ENCODE measurements at regions not wholly inside any gene's neighbourhood (a gene's known extent, or its start where the extent isn't known, plus 50 kb on each side); places are given as distances from the start of the nearest gene placed in this dataset.

DNA sequence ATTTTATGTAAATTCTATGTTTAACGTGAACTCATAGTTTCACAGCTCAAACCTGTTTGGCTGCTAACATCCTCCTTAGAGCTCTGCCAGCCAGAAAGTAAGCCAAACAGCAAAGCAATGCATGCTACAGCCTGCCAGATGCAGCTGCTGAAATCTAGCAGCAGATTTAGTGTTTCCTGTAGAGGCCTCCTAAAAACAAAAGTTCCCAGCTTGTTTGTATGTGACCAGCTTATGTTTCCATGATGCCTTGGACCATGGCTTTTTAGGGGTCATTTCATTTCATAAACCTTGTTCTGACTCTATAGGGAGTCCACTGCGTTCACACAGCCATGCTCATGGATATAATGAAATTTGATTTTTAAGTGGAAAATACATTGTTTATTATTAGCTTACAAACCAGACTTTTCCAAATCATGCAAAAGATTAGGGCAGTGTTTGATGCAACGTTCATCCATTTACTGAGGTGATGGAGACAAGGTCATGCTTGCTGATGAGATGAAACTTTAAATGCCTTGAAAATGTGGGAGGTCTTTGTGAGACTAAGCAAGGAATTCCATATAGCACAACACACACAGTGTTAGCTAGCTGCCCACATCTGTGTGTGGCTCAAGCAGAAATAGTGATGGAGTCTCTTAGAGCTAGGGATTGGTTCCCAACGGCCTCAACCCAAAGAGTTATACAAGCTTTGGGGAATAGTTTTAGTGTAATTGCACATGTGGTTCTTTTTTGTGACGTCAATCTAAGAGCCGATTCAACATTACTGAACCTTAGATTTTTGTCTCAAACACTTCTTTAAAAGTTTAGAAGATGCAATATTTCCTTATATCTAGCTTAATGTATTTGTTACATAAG is 157.5 kb upstream of the LRIG3 start:
- DNase-seq: no peak

DNA sequence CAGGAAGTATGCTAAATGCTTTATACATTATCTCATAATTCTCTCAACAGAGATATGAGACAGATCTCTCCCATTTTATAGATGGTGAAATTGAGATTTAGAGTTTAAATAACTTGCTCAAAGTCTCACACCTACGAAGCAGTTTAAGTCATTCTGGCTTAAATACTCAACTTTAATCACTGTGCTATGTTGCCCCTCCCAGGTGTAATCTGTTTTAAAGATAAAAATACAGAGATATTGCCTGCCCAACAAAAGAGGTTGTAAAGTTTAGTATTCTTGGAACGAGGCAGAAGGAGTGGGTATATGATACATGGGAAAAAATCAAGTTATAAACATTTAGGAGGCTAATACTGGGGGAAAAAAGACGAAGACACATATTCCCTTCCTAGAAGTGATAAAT is 156.8 kb upstream of the LRIG3 start:
- no peak for DNase-seq

DNA sequence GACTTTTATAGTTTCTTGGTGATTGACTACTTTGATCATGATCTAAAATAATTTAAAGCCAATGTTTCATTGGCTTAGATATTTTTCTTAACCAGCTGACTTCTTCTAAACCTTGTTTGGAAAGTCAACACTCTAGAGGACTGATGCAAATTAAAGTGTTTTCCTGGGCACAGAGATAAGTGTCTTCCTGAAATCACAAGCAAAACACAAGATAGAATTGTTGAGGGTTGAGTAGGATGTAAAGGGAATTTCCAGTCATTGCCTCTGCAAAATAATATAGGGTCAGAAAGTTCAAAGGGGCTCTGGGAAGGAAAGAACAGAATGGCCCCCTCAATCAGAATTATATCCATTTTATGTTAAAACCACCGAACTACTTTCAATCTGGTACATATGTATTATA is 156.3 kb upstream of the LRIG3 start:
- DNase-seq: no peak

DNA sequence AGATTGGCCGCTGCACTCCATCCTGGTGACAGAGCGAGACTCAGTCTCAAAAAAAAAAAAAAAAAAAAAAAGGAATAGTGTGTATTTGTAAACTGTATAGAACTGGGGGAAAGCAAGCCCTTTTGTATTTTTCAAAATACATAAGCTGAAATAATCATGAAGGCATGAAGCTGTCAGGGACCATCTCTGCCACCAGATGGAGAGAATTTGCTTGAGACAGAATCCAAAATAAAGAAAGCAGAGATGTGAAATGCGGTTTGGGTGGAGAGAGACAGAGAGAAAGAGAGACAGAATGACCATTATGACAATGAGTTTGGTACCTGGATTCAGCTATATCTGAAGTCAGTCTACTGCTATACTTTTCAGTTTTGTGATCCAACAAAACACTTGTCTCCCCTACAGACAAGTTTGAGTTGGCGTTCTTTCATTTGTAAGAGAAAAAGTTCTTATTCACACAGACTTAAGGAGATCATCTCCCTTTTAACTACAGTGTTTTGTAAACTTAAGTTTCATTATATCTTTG is 155.7 kb upstream of the LRIG3 start:
- no peak for DNase-seq

DNA sequence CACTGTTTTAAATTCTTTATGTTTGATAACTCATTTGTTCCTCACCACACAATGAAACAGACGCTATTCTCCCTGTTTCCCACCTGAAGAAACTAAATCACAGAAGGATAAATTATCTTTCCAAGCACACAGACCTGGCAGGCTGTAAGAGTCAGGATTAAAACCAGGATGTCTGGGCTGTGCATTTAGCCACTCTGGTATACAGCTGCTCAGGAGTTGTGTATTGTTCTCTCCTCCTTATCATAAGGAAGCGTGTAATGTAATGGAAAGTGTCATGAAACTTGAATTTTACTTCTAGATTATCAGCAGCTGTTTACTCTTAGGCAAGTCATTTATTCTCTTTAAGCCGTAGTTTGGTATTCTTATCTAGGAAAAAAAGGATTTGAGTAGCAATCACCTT is 154.8 kb upstream of the LRIG3 start:
- no peak for DNase-seq

DNA sequence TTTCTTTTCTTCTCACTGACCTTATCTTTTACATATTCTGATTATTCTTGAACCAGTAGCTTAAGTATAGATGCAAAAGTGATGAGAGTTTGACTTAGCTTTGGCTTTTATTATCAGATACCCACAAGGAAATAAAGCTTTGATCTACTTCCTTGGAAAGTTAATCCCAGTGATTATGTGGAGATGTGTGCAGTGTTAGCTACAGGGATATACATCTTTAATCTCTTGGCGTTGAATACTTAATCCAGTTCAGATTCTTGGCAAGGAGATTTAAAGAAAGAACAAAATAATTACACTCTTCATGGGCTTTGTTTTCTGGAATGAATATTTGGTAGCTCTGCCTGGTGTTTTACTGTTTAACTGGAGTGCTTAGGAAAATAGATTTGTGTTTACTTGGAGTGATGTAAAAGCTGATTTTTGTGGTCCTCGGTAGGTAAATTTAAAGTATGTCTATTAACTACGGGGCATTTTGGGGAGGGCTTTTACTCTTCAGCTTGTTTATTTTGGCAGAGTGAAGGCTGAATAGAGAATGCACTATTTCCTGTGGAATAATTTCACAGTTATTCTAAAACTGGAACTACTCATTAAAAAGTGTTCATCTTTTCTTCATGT is 150.1 kb upstream of the LRIG3 start:
- peak; percentile 67 for DNase-seq

DNA sequence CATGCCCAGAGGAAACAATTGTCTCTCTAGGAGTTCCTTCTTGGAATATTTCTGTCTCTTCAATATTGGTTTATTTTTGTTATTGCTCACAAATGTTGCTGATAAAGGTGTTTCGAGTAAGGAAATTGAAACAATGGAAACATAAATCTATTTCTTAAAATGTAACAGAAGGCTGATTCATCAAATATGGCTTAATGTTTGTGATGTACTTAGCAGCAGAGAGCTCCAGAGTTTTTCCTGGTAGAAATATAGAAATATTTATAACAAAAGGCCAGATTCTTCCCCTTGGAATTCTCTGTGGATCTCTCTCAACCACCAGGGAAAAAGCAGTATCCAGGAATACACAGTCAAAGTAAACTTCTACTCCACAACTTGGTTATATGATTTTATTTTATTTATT is 149.2 kb upstream of the LRIG3 start:
- no peak for DNase-seq

DNA sequence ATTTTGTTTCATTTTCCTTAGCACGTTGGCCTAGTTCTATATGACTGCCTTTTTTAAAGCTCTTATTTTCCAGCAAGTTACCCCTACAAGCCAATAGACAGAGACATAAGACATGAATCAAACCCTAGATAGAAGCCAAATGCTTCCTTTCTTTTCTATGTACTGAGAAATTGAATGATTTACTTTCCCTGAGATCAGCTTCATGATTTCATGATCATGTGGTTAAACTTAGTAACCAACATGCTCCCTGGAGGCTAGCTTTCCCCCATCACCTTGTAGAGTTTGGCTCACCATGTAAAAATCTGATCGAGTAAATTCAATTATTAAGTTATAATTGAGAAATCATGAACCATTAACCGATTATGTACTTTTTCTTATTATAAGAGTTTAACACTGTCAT is 148.1 kb upstream of the LRIG3 start:
- no peak for DNase-seq

DNA sequence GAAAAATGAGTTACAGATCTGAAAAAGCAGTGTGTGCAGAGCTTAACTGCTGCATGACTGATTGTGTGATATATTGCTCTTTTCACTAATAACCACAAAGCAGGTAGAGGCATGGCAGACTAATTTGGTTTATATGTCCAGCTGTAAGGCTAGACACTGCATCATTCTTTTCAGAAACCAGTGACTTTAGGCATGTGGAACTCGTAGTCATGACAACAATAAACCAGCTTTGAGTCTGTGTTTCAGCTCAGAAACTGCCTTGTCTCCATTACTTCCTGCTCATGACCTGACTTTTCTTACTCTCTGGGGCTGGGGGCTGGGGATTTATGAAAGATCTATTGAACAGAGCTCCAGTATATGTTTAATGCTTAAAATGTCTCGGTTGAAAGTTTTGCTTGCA is 146.8 kb upstream of the LRIG3 start:
- DNase-seq: no peak

DNA sequence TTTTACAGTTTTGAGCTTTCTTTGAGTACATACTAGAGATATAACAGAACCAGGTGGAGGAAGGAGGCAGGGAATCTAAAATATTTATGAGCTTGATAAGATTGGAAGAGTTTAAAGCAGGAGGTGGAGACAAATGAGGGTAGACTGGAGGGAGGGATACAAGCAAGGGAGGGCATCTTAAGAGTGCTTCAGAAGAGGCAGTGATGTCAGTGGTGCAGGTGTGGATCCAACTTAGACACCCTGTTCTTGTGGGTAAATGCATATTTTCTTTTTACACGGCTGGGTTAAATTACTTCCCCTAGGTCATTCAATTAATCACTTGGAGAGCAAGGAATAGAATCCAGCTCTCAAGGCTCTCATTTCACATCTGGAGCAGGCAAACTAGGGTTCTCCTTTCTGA is 146.1 kb upstream of the LRIG3 start:
- no peak for DNase-seq

DNA sequence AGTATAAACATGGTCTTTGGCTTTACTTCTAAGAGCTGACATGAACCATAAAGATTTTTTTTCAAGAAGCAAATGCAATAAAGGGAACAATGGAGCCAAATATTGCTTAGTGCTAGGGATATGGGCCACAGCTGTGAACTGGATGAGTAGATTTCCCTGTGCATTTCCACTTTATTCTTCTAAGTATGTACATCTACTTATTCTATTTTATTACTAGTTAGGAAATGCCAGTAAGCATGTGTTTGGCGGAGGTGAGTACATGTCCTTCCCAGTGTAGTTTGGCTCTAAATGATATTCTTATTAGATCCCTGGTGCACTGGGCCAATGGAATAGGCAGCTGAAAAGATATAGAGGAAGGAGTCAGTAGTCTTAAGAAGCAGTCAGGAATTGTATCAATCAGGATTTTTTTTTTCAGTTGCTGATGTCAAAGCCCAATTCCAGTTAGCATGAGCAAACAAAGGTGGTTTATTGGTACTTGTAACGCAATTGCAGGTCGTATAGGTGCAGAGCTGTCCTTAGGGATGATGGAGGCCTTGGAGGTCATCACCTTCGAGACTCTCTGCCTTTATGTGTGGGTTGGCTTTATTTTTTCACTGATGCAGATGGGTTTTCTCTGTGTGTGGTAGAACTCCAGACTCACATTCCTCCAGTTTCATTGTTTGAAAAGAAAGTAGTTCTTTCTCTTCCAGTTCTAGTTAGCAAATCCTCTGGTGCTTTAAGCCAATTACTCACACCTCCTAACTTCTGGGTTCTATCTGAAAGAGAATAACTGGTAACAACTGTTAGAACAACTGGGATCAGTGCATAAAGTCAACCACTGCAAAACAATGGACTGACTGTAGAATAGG is 139.0 kb upstream of the LRIG3 start:
- DNase-seq: no peak

DNA sequence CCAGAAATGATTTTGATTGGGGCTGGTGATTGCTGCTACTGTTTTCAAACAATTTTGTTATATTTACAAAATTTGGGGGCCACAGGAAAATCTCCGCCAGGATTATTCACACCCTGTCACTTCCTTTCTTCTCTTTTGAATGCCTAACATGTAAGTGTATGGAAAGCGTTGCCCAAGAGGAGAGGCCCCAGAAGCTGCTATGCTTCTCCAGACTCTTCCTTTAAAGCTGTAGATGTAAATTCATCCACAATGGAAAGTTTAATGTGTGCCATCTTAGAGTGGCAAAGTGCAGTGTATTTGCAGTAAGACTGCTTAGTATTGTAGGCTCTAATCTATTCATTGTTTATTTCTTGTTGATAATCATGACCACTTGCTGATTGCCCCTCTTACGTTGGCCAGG is 136.7 kb upstream of the LRIG3 start:
- no peak for DNase-seq

DNA sequence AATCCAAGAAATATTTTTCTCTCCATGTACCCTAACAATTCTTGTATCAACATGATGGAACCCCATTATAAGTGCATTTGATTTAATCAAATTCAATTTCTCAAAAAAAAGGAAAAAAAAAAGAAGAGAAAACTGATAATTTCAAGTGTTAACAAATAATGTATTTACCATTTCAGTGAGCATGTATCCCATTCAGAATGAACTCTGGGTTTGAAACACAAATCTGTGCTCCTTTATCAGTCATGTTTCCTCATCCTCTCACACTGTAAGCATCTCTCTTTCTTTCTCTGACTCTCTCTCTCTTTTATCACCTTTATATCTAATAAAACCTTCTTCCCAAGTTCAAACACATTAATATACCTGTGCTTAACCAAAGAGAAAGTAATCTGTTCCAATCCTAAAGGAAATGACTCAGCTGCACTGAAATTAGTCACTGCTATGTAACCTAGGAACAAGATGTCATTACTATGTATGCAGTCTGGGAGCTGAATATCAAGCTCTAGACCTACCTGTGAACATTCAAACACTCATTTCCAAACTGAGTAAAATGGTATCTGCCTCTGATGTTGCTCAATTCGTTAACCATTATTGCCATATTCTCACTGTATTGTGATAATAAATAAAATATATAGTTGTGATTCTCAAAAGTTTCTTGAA is 135.0 kb upstream of the LRIG3 start:
- no peak for DNase-seq

DNA sequence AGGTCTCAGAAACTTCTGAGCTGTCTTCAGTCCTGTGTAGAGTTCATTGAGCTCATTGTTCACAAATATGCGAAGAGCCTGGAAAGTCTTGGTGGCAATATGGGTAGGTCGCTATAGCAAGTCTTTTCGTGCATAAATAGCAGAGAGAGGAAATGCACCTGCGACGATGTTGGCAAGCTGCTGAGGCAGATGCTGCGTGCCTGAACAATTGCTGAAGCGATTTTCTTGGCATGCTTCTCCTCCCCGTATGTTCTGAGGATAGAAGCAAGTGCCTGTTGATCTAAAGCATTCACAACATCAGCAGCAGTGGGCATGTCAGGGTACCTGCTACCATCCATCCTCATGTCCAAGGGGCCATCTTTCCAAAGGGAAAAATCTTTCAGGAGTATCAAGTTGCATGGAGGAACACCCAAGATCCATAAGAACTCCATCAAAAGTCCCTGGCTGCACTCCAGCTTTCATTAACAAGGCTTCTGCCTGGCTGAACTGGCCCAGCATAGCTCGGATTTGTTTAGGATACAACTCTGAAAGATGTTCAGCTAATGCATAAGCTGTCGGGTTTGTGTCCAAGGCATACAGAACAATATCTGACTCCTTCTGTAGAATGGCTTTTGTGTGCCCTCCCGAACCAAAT is 133.1 kb upstream of the LRIG3 start:
- peak; percentile 45 for DNase-seq

DNA sequence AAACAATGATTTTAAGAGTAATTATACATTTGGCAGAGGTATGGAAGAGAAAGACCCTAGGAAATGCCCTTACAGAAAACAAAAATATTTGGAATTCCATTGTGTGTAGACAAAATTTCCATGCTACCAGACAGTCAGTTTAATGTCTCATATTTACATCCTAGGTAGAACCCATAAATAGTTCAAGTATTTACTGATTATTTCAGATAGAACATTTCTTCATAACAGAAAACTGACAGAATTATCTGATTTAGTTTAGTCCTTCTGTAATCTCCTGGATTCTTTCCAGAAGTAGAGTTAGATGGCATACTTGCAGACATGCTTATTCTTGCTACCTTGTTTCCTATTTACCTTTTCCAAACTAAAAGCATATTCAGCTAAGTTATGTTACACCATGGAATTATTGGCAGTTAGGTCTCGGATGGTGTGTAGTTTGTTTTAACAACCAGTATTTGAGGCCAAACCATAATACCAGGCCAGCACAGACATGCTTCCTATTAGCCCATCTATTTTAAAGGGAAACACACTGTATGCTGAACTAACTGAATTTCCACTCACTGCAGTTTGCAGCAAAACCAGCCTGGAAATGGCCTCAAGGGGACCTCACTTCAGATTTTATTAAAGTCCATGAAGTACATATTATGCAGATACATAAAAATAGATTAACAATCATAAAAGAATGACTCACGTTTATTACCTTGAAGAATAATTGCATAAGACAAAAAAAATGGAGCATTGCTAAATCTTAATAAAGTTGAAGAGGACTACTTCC is 126.6 kb upstream of the LRIG3 start:
- DNase-seq: peak; percentile 16

DNA sequence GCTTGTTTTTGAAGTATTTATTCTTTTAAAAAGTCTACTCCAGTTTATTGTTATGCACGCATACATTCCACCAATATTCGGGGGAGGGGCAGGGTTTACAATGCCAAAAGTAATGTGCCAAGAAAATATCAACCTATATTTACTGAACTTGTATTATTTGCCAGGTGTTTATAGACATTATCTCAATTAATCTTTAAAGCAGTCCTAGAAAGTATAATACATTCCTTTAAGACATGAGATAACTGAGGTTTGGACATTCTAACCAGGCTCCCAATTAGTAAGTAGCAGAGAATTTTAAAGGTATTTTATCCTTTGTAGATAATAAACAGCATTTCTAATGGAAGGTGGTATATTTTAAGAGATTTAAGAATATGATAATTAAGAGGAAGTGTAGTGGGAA is 124.5 kb upstream of the LRIG3 start:
- no peak for DNase-seq

DNA sequence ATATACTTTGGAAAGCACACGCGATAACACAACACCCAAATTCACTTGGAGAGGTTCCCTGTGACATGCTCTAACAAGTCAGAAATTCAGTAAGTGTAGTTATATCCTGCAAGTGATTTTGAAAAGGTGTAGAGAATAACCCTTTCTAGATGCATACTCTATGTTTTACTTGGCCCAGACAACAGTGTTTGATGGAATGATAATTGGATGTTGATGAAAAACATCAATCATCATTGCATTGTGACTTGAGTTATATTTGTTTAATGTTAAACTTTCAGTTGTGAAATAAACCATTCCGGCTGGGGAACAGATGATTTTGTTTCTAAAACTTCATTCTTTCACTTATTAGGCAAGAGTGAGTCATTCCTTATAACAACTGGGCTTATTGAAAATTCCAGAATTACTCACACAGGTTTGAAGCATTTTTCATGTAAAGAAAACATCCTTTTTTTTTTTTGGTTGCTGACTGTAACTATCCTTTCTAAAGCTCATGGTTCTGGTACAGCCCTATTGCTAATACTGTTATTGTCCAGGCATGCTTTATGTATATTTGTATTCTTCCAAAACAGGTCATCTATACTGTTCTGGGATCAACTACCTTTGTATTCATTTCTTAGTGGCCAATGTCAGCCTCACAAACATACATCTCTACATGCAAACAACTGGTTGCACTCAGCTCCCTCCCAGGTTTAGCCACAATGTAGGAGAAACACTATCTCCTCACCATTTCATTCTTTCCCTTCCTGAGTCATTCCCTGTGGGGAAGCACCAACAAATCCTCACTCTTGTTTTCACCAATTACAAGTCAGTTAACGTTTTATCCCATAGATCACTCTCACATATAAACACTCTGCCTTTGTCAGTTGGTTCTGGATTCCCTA is 121.2 kb upstream of the LRIG3 start:
- peak; percentile 3 for DNase-seq

DNA sequence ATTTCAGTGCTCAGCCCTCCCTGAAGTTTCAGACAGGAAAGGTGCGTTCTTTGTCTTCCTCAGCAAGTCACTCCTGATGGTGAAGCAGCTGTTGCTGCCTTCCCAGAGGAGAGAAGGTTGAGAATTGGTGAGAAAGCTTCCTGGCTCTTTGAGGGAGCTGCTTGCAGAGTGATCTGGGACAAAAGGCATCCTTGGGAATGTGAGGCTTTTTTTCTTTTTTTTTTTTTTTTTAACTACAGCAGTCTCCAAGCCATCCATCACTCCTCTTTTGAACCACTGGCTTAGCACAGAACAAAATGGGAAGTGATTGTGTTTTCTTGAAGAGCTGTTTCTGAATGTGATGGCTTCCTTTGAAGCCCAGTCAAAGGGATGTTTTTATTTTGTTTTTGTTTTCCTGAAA is 120.4 kb upstream of the LRIG3 start:
- DNase-seq: peak; percentile 51

DNA sequence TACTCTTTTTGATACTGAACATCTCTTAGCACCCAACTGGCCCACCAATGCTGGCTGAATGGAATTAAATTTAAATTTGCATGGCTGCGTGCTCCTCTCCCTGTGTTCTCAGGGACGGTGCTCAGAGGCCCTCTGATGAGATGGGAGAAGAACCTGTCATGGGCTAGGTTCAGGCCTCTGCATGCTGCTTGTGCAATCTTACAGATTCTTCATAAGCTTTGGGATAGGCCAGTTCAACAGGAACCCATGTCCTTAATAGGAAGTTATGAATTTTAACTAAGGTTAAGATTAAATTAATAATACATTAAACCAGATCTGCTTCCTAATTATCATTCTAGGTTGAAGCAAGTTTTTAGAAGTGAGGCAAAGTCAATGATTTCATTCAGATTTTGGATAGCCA is 119.7 kb upstream of the LRIG3 start:
- no peak for DNase-seq

DNA sequence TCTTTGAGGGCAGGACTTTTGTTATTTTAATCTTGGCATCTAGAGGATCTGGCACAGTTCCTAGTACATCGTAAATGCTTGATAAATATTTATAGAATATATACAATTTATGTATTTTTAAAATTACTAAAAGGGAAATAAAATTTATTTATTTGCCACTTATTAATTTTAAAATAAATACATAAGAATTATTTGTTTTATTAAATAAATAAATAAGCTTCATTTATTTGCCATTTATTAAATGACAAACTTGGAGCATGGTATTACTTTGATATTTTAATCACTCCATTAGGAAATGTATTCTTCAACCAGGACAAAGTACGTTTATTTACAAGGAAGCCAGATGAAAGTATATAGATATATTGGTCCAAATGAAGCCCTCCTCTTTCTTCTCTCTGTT is 118.7 kb upstream of the LRIG3 start:
- no peak for DNase-seq

All from NCI-H1105 treated with DMSO at 0.1 percent for 48 hours (cell line).